Neuronal stem cell (in vitro differentiated cells): ENCODE measurements at regions not wholly inside any gene's neighbourhood (a gene's known extent, or its start where the extent isn't known, plus 50 kb on each side); places are given as distances from the start of the nearest gene placed in this dataset.

ENCODE experiments used
- DNase-seq: peaks from one replicate; pipeline ENCODE4 v3.0.0-alpha.2; 2013; ENCODE audit warnings: low spot score
- H2AFZ ChIP-seq: one replicate; pipeline ENCODE4 v1.6.1; 2013; ENCODE audit warnings: mild to moderate bottlenecking, low read length, inconsistent platforms
- H2AK5ac ChIP-seq: 2 replicates; pipeline ENCODE4 v1.6.1; 2013; ENCODE audit warnings: low read depth, mild to moderate bottlenecking, inconsistent platforms, low read length, moderate library complexity, mixed read lengths
- H2BK120ac ChIP-seq: 2 replicates; pipeline ENCODE4 v1.6.1; 2013; ENCODE audit warnings: low read depth, mild to moderate bottlenecking, inconsistent platforms, low read length, moderate library complexity, mixed read lengths
- H2BK12ac ChIP-seq: one replicate; pipeline ENCODE4 v1.6.1; 2013; ENCODE audit warnings: low read length, inconsistent platforms
- H2BK15ac ChIP-seq: 2 replicates; pipeline ENCODE4 v1.6.1; 2013; ENCODE audit warnings: mild to moderate bottlenecking, low read length, inconsistent platforms, mixed read lengths
- H2BK5ac ChIP-seq: one replicate; pipeline ENCODE4 v1.6.1; 2013; ENCODE audit warnings: inconsistent platforms, mild to moderate bottlenecking, low read length, moderate library complexity
- H3K14ac ChIP-seq: one replicate; pipeline ENCODE4 v1.6.1; 2013; ENCODE audit warnings: low read length, inconsistent platforms
- H3K18ac ChIP-seq: 2 replicates; pipeline ENCODE4 v1.6.1; 2013; ENCODE audit warnings: low read length, inconsistent platforms
- H3K23ac ChIP-seq: 2 replicates; pipeline ENCODE4 v1.6.1; 2013; ENCODE audit warnings: low read depth, mild to moderate bottlenecking, mixed read lengths, low read length, inconsistent platforms; ENCODE audit not compliant: poor library complexity
- H3K27ac ChIP-seq: replicated peaks from 3 replicates; pipeline ENCODE4 v1.5.1; 2013; ENCODE audit warnings: low read length, inconsistent platforms
- H3K27me3 ChIP-seq, 3 experiments: 2 replicates each; pipeline ENCODE4 v1.6.1; 2013; ENCODE audit warnings: low read length in 3 of 3, mild to moderate bottlenecking in 2 of 3, inconsistent platforms in 1 of 3, low read depth in 1 of 3, mixed read lengths in 1 of 3, moderate library complexity in 1 of 3; ENCODE audit not compliant: control insufficient read depth in 3 of 3, insufficient read depth in 3 of 3
- H3K36me3 ChIP-seq, 2 donors: replicated peaks in 1 of 2; 2 replicates each; pipeline ENCODE4 v1.6.1; 2013; ENCODE audit warnings: low read length in 2 of 2; ENCODE audit not compliant: control insufficient read depth in 2 of 2, insufficient read depth in 2 of 2
- H3K4ac ChIP-seq: 2 replicates; pipeline ENCODE4 v1.6.1; 2013; ENCODE audit warnings: inconsistent platforms, mild to moderate bottlenecking, low read length, moderate library complexity
- H3K4me1 ChIP-seq, 2 donors: 1 replicate in 1 of 2; 2 replicates in 1 of 2; pipeline ENCODE4 v1.6.1; 2013; ENCODE audit warnings: low read length in 2 of 2, low read depth in 1 of 2; ENCODE audit not compliant: control insufficient read depth in 2 of 2, insufficient read depth in 1 of 2
- H3K4me2 ChIP-seq: one replicate; pipeline ENCODE4 v1.6.1; 2013; ENCODE audit warnings: mild to moderate bottlenecking, low read length, inconsistent platforms; ENCODE audit not compliant: insufficient read depth, poor library complexity, severe bottlenecking
- H3K4me3 ChIP-seq, 2 donors: 2 replicates each; pipeline ENCODE4 v1.5.1; 2013; ENCODE audit warnings: low read length in 2 of 2, mild to moderate bottlenecking in 2 of 2, inconsistent platforms in 1 of 2, moderate library complexity in 1 of 2
- H3K79me1 ChIP-seq: one replicate; pipeline ENCODE4 v1.6.1; 2013; ENCODE audit warnings: low read depth, mild to moderate bottlenecking, inconsistent platforms, low read length, moderate library complexity
- H3K9ac ChIP-seq: one replicate; pipeline ENCODE4 v1.6.1; 2013; ENCODE audit warnings: mild to moderate bottlenecking, low read depth, low read length, inconsistent platforms; ENCODE audit not compliant: poor library complexity
- H3K9me3 ChIP-seq, 2 donors: replicated peaks in 1 of 2; 2 replicates each; pipeline versions ENCODE3 to v1.6.1; 2013; ENCODE audit warnings: low read length in 2 of 2, mild to moderate bottlenecking in 2 of 2, inconsistent platforms in 1 of 2, low read depth in 1 of 2, mixed read lengths in 1 of 2, moderate library complexity in 1 of 2; ENCODE audit not compliant: control insufficient read depth in 2 of 2, insufficient read depth in 1 of 2
- H4K8ac ChIP-seq: one replicate; pipeline ENCODE4 v1.6.1; 2013; ENCODE audit warnings: low read depth, mild to moderate bottlenecking, inconsistent platforms, low read length, moderate library complexity
- H4K91ac ChIP-seq: one replicate; pipeline ENCODE4 v1.6.1; 2013; ENCODE audit warnings: low read length, low read depth, mild to moderate bottlenecking, inconsistent platforms; ENCODE audit not compliant: poor library complexity
- WGBS, 2 donors: extraction: QIAGEN DNeasy Blood & Tissue Kit; methylation state at CpG; one replicate each; pipeline ENCODE4 v1.1.7; 2013; ENCODE audit warnings: missing lambda C conversion rate in 2 of 2, mixed read lengths in 1 of 2; ENCODE audit not compliant: insufficient read length in 2 of 2, insufficient replicate concordance in 1 of 2; ENCODE audit errors: extremely low coverage in 2 of 2; 5-methylcytosine and 5-hydroxymethylcytosine counted together

DNA sequence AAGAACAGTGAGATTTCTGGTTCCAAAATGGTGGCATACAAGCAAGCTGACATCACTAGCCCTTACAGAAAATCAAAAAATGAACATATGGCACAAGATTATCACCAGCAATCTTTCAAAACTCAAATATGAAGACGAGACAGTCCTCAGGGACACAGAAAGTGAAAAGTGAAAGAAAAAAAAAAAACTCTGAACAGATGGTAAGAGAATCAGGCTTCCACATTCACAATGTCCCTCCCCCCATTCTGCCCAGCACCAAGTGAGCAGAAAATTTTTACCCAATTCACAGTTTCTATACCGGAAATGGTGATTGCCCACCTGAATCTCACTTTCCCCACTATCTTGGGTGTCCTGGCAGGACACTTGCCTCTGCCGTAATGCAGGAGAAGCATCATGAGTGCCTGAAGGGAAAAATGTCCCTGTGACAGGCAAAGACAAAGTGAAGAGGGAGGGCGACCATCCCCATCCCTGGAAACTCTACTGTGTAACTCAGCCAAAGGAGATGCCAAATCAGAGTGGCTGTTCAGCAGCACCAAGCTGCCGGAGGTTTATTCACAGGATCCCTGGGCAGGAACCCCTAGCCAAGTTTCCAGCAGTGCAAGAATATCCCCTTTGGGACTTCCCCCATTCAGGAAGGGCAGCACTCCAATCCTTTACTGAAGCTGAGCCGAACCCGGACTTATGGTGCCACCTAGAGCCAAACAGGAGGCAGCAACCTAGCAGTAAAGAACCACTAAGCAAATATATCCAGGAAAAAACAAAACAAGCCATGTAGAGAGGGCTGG lies 312.2 kb downstream of the LRATD1 start:
- H4K8ac ChIP-seq, result no peak overlapping the region
- no peak overlapping the region for H2BK120ac ChIP-seq
- H2AFZ ChIP-seq, result peak overlapping the region; percentile 15
- no peaks in the 10 kb centered on the region for H3K36me3 ChIP-seq
- H2BK12ac ChIP-seq, result no peak overlapping the region
- no peak overlapping the region for H3K4me3 ChIP-seq
- H4K91ac ChIP-seq, result no peak overlapping the region
- no peaks in the 10 kb centered on the region for H3K79me1 ChIP-seq
- no peak overlapping the region for H3K14ac ChIP-seq
- H3K18ac ChIP-seq, result no peak overlapping the region
- no peak overlapping the region for H3K23ac ChIP-seq
- no peaks in the 10 kb centered on the region for H3K27me3 ChIP-seq
- H2AK5ac ChIP-seq, result no peak overlapping the region
- no peak overlapping the region for H3K9ac ChIP-seq
- no CpG with 5 or more reads among the region's 7 CpGs for WGBS, 2 donors
- no peak overlapping the region for H3K27ac ChIP-seq
- H2BK15ac ChIP-seq, result no peak overlapping the region
- H3K4me2 ChIP-seq, result no peak overlapping the region
- H3K4me1 ChIP-seq, result no peaks in the 10 kb centered on the region
- no peak overlapping the region for H3K4ac ChIP-seq
- no peak for DNase-seq
- peaks cover 4 to 5% of the 10 kb centered on the region in 2 donors for H3K9me3 ChIP-seq
- no peak overlapping the region for H2BK5ac ChIP-seq

DNA sequence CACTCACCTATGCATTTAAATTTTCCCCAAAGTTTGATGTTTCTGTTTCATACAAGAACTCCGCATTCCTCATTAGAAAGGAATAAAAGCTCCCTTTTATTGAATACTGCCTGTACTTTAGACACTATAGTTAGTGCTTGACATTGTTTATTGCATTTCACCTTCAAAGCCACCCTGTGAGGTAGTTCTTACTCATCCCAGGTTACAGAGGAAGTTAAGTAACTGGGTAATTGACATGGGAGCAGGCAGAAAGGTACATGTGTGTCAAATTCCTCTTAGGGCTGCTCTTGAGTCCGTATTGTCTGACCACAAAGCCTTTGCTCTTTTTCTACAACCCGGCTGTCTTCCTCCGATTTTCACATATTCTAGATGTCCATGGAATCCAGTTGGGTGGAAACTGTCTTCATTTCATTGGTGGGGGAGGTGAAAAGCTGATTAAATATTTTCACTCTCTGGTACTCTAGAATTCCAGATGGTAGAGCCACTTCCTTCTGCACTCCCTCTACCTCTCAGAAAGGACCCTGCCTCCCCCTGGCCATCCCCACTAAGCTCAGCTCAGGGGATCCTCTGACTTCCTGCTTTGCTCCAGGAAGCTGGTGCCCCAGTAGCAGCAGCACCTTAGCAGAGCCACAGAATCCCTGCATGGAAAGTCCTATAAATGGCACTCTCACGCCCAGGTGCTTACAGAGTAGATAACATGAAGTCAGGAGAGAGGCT lies 319.2 kb downstream of the LRATD1 start:
- H2BK5ac ChIP-seq, result no peak overlapping the region
- H3K18ac ChIP-seq, result peak overlapping the region; percentile 23
- H3K79me1 ChIP-seq, result no peaks in the 10 kb centered on the region
- peak overlapping the region; percentile 38 for H2AFZ ChIP-seq
- H3K27me3 ChIP-seq, result no peaks in the 10 kb centered on the region
- no peak for DNase-seq
- no peak overlapping the region for H3K23ac ChIP-seq
- H2AK5ac ChIP-seq, result no peak overlapping the region
- peaks cover 0 to 2% of the 10 kb centered on the region in 2 donors for H3K4me1 ChIP-seq
- H3K9ac ChIP-seq, result no peak overlapping the region
- no peak overlapping the region for H3K14ac ChIP-seq
- H2BK120ac ChIP-seq, result no peak overlapping the region
- H2BK15ac ChIP-seq, result no peak overlapping the region
- H4K91ac ChIP-seq, result no peak overlapping the region
- H3K4me2 ChIP-seq, result no peak overlapping the region
- no CpG with 5 or more reads among the region's 5 CpGs for WGBS, 2 donors
- no peak overlapping the region for H3K4ac ChIP-seq
- no peak overlapping the region for H2BK12ac ChIP-seq
- no peak overlapping the region for H3K4me3 ChIP-seq
- H3K9me3 ChIP-seq, result no peaks in the 10 kb centered on the region
- no peak overlapping the region for H4K8ac ChIP-seq
- H3K27ac ChIP-seq, result no peak overlapping the region
- no peaks in the 10 kb centered on the region for H3K36me3 ChIP-seq

DNA sequence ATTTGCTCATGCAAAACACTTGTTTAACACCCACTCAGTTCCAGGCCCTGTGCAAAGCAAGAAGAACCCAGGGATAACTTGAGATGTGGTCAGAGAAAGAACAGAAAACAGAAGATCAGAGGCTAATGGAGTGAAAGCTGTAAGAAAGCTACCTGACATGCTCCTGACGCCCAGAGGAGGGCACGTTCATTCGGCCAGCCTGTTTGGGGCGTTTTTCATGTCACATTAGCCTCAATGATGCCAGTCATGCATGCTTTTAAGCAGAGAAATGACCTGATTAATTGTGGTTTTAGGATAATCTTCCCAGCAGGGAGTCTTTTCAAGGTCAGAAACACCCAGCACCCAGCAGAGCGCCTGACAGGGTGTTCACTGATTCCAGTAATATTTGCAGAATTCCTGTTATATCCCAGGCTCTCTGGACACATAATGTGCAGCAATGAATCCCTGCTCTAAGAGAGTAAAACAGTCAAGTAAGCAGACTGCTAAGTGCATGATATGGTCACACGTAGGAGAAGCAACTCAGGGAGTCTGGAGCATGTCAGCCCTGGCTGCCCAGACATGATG lies 320.0 kb downstream of the LRATD1 start:
- H3K4me3 ChIP-seq, result no peak overlapping the region
- DNase-seq, result no peak
- no peaks in the 10 kb centered on the region for H3K9me3 ChIP-seq
- H3K4ac ChIP-seq, result no peak overlapping the region
- H2BK120ac ChIP-seq, result no peak overlapping the region
- no peaks in the 10 kb centered on the region for H3K36me3 ChIP-seq
- H3K18ac ChIP-seq, result no peak overlapping the region
- no peak overlapping the region for H2BK15ac ChIP-seq
- H3K4me1 ChIP-seq, result peaks cover 0 to 2% of the 10 kb centered on the region in 2 donors
- no peak overlapping the region for H3K4me2 ChIP-seq
- no peak overlapping the region for H2AK5ac ChIP-seq
- no peak overlapping the region for H3K27ac ChIP-seq
- no peak overlapping the region for H3K14ac ChIP-seq
- H2BK5ac ChIP-seq, result no peak overlapping the region
- no peak overlapping the region for H2BK12ac ChIP-seq
- no peak overlapping the region for H3K9ac ChIP-seq
- no peaks in the 10 kb centered on the region for H3K27me3 ChIP-seq
- WGBS, 2 donors, result no CpG with 5 or more reads among the region's 6 CpGs
- H4K91ac ChIP-seq, result no peak overlapping the region
- H3K23ac ChIP-seq, result no peak overlapping the region
- H4K8ac ChIP-seq, result no peak overlapping the region
- H3K79me1 ChIP-seq, result no peaks in the 10 kb centered on the region
- peak overlapping the region; percentile 38 for H2AFZ ChIP-seq

DNA sequence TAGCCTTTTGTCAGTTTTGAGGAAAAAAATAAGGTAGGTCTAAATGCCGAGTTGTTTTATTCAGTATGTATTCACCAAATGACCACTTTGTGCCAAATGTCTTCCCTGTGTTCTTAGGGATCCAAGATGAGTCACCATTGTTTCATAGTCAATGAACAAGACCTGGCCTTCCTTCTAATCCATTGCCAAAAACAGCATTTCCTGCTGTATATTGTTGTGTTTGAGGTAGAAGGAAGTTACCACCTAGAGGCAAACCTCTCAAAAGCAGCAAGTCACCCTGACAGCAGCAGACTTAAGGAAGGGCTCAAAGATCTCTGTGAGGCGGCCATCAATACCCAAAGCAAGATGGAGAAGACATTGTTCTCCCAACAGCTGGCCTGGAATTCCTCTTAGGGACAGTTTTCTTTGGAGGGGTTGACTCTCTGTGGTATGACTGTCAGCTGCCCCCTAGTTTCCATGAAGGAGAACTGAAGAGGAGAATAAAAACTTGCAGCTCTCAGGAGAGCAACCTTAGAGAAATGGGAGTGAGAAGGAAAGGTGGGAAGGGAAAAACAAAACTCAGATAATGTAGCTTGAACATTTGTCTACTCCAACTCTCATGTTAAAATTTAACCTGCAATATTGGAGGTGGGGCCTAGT lies 328.3 kb downstream of the LRATD1 start:
- no peak overlapping the region for H3K14ac ChIP-seq
- no peak overlapping the region for H2AFZ ChIP-seq
- H4K8ac ChIP-seq, result no peak overlapping the region
- H2BK5ac ChIP-seq, result no peak overlapping the region
- no peak overlapping the region for H2BK12ac ChIP-seq
- H2AK5ac ChIP-seq, result no peak overlapping the region
- H2BK120ac ChIP-seq, result no peak overlapping the region
- H2BK15ac ChIP-seq, result no peak overlapping the region
- H3K9ac ChIP-seq, result no peak overlapping the region
- H3K9me3 ChIP-seq, result no peaks in the 10 kb centered on the region
- no CpG with 5 or more reads among the region's 2 CpGs for WGBS, 2 donors
- no peak overlapping the region for H3K4me3 ChIP-seq
- H3K4me2 ChIP-seq, result no peak overlapping the region
- no peak overlapping the region for H3K18ac ChIP-seq
- DNase-seq, result no peak
- no peaks in the 10 kb centered on the region for H3K79me1 ChIP-seq
- H3K4ac ChIP-seq, result no peak overlapping the region
- no peaks in the 10 kb centered on the region for H3K4me1 ChIP-seq
- no peak overlapping the region for H3K27ac ChIP-seq
- no peaks in the 10 kb centered on the region for H3K36me3 ChIP-seq
- H3K23ac ChIP-seq, result no peak overlapping the region
- no peak overlapping the region for H4K91ac ChIP-seq
- no peaks in the 10 kb centered on the region for H3K27me3 ChIP-seq
